GM23338 (cell line): ENCODE measurements at regions not wholly inside any gene's neighbourhood (a gene's known extent, or its start where the extent isn't known, plus 50 kb on each side); places are given as distances from the start of the nearest gene placed in this dataset.

Experiments used
- ATAC-seq: fragments of 200-7000 bp; cut with Tn5 transposase; 3 replicates; pipeline ENCODE4 v1.9.1; 2020
- DNase-seq: peaks from one replicate; pipeline ENCODE4 v3.0.0-alpha.2; 2015; ENCODE audit warnings: low spot score
- H2AFZ ChIP-seq: fragments of 200-600 bp; sonication (generic); 2 replicates; pipeline ENCODE4 v1.8.0; 2016; ENCODE audit warnings: antibody characterized with exemption, mild to moderate bottlenecking, moderate library complexity
- H3F3A ChIP-seq: fragments of 200-600 bp; sonication (generic); replicated peaks from 2 replicates; pipeline ENCODE4 v1.8.0; 2017; ENCODE audit warnings: antibody characterized with exemption, mixed run types, low read depth
- H3K27ac ChIP-seq: fragments of 200-600 bp; sonication (generic); 2 replicates; pipeline ENCODE4 v1.6.1; 2016; ENCODE audit warnings: low read depth
- H3K27me3 ChIP-seq: fragments of 200-600 bp; sonication (generic); 2 replicates; pipeline ENCODE4 v1.8.0; 2016; ENCODE audit warnings: mild to moderate bottlenecking, mixed run types, moderate library complexity; ENCODE audit not compliant: insufficient read depth
- H3K36me3 ChIP-seq: fragments of 200-600 bp; sonication (generic); 2 replicates; pipeline ENCODE4 v1.8.0; 2016; ENCODE audit warnings: mild to moderate bottlenecking; ENCODE audit not compliant: insufficient read depth
- H3K4me1 ChIP-seq: fragments of 200-600 bp; sonication (generic); 2 replicates; pipeline ENCODE4 v1.8.0; 2016; ENCODE audit warnings: mild to moderate bottlenecking, moderate library complexity; ENCODE audit not compliant: insufficient read depth
- H3K4me2 ChIP-seq: fragments of 200-600 bp; sonication (generic); 2 replicates; pipeline ENCODE4 v1.7.1; 2017; ENCODE audit warnings: mixed run types
- H3K4me3 ChIP-seq: fragments of 200-600 bp; sonication (generic); 2 replicates; pipeline ENCODE4 v1.6.1; 2016; ENCODE audit warnings: mixed run types
- H3K79me2 ChIP-seq: fragments of 200-600 bp; sonication (generic); replicated peaks from 2 replicates; pipeline ENCODE4 v1.8.0; 2017; ENCODE audit warnings: mild to moderate bottlenecking; ENCODE audit not compliant: insufficient read depth
- H3K9me2 ChIP-seq: fragments of 200-600 bp; sonication (generic); 2 replicates; pipeline ENCODE4 v1.8.0; 2017; ENCODE audit not compliant: insufficient read depth
- H4K20me1 ChIP-seq: fragments of 200-600 bp; sonication (generic); replicated peaks from 2 replicates; pipeline ENCODE4 v1.8.0; 2017; ENCODE audit warnings: mild to moderate bottlenecking; ENCODE audit not compliant: insufficient read depth
- H3K27ac Mint-ChIP-seq: 2 replicates; pipeline ENCODE4 v1.8.0; 2020; ENCODE audit warnings: inconsistent platforms, mild to moderate bottlenecking, moderate library complexity, mixed read lengths
- H3K27me3 Mint-ChIP-seq: 3 replicates; pipeline ENCODE4 v1.8.0; 2022; ENCODE audit warnings: low read depth, mild to moderate bottlenecking, moderate library complexity, mixed read lengths, inconsistent platforms; ENCODE audit not compliant: insufficient read depth, poor library complexity
- H3K36me3 Mint-ChIP-seq: 3 replicates; pipeline ENCODE4 v1.8.0; 2021; ENCODE audit warnings: low read depth, mild to moderate bottlenecking, inconsistent platforms, moderate library complexity, mixed read lengths
- H3K4me1 Mint-ChIP-seq: 3 replicates; pipeline ENCODE4 v1.8.0; 2020; ENCODE audit warnings: mild to moderate bottlenecking, inconsistent platforms, mixed read lengths
- H3K4me3 Mint-ChIP-seq: 3 replicates; pipeline ENCODE4 v1.8.0; 2021; ENCODE audit warnings: moderate library complexity, mild to moderate bottlenecking, inconsistent platforms, mixed read lengths
- H3K9me3 Mint-ChIP-seq: 3 replicates; pipeline ENCODE4 v1.8.0; 2020; ENCODE audit warnings: moderate library complexity, mild to moderate bottlenecking, inconsistent platforms, mixed read lengths
- EZH2 ChIP-seq: fragments of 200-600 bp; sonication (generic); IDR thresholded peaks from one replicate; pipeline ENCODE4 v1.8.0; 2017; ENCODE audit warnings: antibody characterized with exemption, mild to moderate bottlenecking, low read depth; ENCODE audit not compliant: unreplicated experiment
- EZH2phosphoT487 ChIP-seq: fragments of 200-600 bp; sonication (generic); IDR thresholded peaks from one replicate; pipeline ENCODE4 v1.8.1; 2018; ENCODE audit warnings: antibody characterized with exemption; ENCODE audit not compliant: unreplicated experiment
- NANOG ChIP-seq: IDR thresholded peaks from 2 replicates; pipeline ENCODE4 v1.6.1; 2016; ENCODE audit warnings: antibody characterized with exemption, borderline replicate concordance
- ZNF462 ChIP-seq: fragments of 250-450 bp; sonication (Bioruptor Pico); IDR thresholded peaks from 2 replicates; pipeline ENCODE4 v1.5.0; 2020; ENCODE audit warnings: mild to moderate bottlenecking, moderate library complexity

DNA sequence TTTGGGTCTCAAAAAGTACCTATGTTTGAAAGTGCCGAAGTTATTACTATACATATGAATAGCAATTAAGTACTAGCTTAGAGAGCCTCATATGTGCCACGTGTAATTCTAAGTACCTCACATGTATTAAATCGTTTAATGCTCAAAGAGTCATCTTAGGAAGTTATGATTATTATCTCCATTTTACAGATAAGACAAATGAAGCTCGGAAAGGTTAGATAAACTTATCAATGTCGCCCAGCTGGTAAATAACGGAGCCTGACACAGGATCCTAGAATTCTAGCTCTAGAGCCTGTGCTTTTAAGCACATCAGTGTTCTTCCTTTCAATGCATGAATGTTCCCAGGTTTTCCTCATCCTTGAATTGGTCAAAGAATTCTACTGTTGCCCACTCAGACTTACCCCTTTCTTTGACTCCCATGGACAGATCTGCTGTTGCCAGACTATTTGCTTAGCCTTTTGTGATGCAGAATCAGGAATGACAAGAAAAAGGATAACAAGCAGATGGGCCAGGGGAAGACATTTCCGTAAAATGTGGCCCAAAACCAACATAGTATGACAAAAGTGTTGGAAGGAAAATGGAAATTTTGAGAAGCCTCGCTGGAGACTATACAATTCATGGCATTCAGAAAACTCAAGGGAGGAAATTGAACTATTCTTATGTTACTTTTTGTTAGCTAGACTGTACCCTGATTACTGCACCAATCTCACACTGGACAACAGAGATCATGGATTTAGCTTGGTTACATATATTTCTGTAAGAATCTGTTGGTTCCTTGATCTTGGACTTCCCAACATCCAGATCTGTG, 237.1 kb upstream of the CITED2 start:
- Mint-ChIP-seq H3K36me3 (no peaks in the 10 kb centered on the region; the same call in 2 of the 3 replicates), H3K4me1 (peaks cover 35% of the 10 kb centered on the region), H3K9me3 (peaks cover 2% of the 10 kb centered on the region; the same call in 1 of the 3 replicates), H3K27me3 (peaks cover 6% of the 10 kb centered on the region), H3K4me3 (no peak overlapping the region), H3K27ac (no peak overlapping the region)
- no peak overlapping the region for H3K4me2 ChIP-seq
- peak; percentile 50 for ATAC-seq
- peak; percentile 59 for DNase-seq
- no peaks in the 10 kb centered on the region for H4K20me1 ChIP-seq
- no peaks in the 10 kb centered on the region for H3K79me2 ChIP-seq
- peaks cover 28% of the 10 kb centered on the region; the same call in 1 of the 2 replicates for H3K4me1 ChIP-seq
- no peaks in the 10 kb centered on the region for H3F3A ChIP-seq
- H3K36me3 ChIP-seq = no peaks in the 10 kb centered on the region
- H3K9me2 ChIP-seq = no peaks in the 10 kb centered on the region
- no peak overlapping the region for H3K27ac ChIP-seq
- H2AFZ ChIP-seq = no peak overlapping the region
- TF ChIP-seq NANOG = peak; percentile 43; the same call in 1 of the 2 replicates
- TF ChIP-seq ZNF462 (CRISPR knock-in tag) = peak; percentile 70
- TF ChIP-seq EZH2phosphoT487 = no peak
- no peak for TF ChIP-seq EZH2
- H3K27me3 ChIP-seq = no peaks in the 10 kb centered on the region
- H3K4me3 ChIP-seq = no peak overlapping the region
